GM12891 (cell line): ENCODE measurements at regions not wholly inside any gene's neighbourhood (a gene's known extent, or its start where the extent isn't known, plus 50 kb on each side); places are given as distances from the start of the nearest gene placed in this dataset.

ENCODE experiments used
- PAX5 ChIP-seq: IDR thresholded peaks from 2 replicates; pipeline ENCODE4 v1.6.1; 2011; ENCODE audit warnings: low read length, moderate library complexity, mild to moderate bottlenecking; ENCODE audit not compliant: insufficient read depth, severe bottlenecking
- POLR2A ChIP-seq: IDR thresholded peaks from 2 replicates; pipeline ENCODE4 v1.6.1; 2011; ENCODE audit warnings: low read depth, low read length, control low read depth
- POLR2AphosphoS5 ChIP-seq: IDR thresholded peaks from 2 replicates; pipeline ENCODE4 v1.6.1; 2011; ENCODE audit warnings: low read depth, low read length, control low read depth
- POU2F2 ChIP-seq: IDR thresholded peaks from 2 replicates; pipeline ENCODE4 v1.6.1; 2011; ENCODE audit warnings: low read depth, mild to moderate bottlenecking, control low read depth, low read length, moderate library complexity
- SPI1 ChIP-seq: IDR thresholded peaks from 2 replicates; pipeline ENCODE4 v1.6.1; 2011; ENCODE audit warnings: low read depth, low read length, control low read depth
- TAF1 ChIP-seq: IDR thresholded peaks from 2 replicates; pipeline ENCODE4 v1.6.1; 2011; ENCODE audit warnings: low read depth, low read length, control low read depth

GRCh38 chr1:187280031-187280430 lies 451.3 kb downstream of the PLA2G4A start:
- TF ChIP-seq POLR2AphosphoS5 (no peak), TAF1 (no peak), PAX5 (no peak), POLR2A (no peak), POU2F2 (no peak), SPI1 (no peak)
